IMR-90 (cell line): ENCODE measurements at regions not wholly inside any gene's neighbourhood (a gene's known extent, or its start where the extent isn't known, plus 50 kb on each side); places are given as distances from the start of the nearest gene placed in this dataset.
A peak's percentile ranks its signal among the peaks of the same experiment; 100 is the strongest.

Experiments
- ATAC-seq: fragments of 200-7000 bp; cut with Tn5 transposase; 2 replicates; pipeline ENCODE4 v1.9.1; 2020; ENCODE audit warnings: low read depth, mild to moderate bottlenecking, moderate library complexity
- BruUV-seq: library from RNA; stranded (reverse); fragments of 400-500 nt; replicated peaks from 2 replicates; lab custom pipeline; 2021; lab: Mats Ljungman, UMichigan
- CTCF ChIA-PET: fragments of 300-600 bp; formaldehyde crosslinking; extraction: SDS; loops from one replicate; lab custom pipeline; 2021; ENCODE audit warnings: antibody characterized with exemption; lab: Yijun Ruan, JAX
- POLR2A ChIA-PET: fragments of 300-600 bp; sonication (Branson Sonifier 250); formaldehyde crosslinking; loops from one replicate; lab custom pipeline; 2022; ENCODE audit warnings: antibody characterized with exemption; ENCODE audit not compliant: unreplicated experiment; lab: Charles Lee
- DNase-seq: peaks from one replicate; pipeline ENCODE4 v3.0.0; 2013
- H2AFZ ChIP-seq: replicated peaks from 2 replicates; pipeline ENCODE3; 2013; ENCODE audit warnings: low read length, mild to moderate bottlenecking; ENCODE audit not compliant: poor library complexity
- H2AK5ac ChIP-seq: 2 replicates; pipeline ENCODE4 v1.6.1; 2013; ENCODE audit warnings: low read depth, low read length, inconsistent platforms
- H2AK9ac ChIP-seq: replicated peaks from 2 replicates; pipeline ENCODE3; 2013; ENCODE audit warnings: mild to moderate bottlenecking, low read depth, low read length, moderate library complexity; ENCODE audit not compliant: poor library complexity
- H2BK120ac ChIP-seq: 2 replicates; pipeline ENCODE4 v1.6.1; 2013; ENCODE audit warnings: low read depth, low read length, inconsistent platforms
- H2BK15ac ChIP-seq: 3 replicates; pipeline ENCODE4 v1.6.1; 2013; ENCODE audit warnings: low read depth, low read length, inconsistent platforms
- H2BK20ac ChIP-seq: 2 replicates; pipeline ENCODE4 v1.6.1; 2013; ENCODE audit warnings: low read depth, mild to moderate bottlenecking, inconsistent platforms, low read length, moderate library complexity
- H2BK5ac ChIP-seq: 2 replicates; pipeline ENCODE4 v1.6.1; 2013; ENCODE audit warnings: mild to moderate bottlenecking, low read depth, low read length, inconsistent platforms; ENCODE audit not compliant: poor library complexity, severe bottlenecking
- H3K14ac ChIP-seq: replicated peaks from 2 replicates; pipeline ENCODE4 v1.6.1; 2013; ENCODE audit warnings: low read depth, low read length, inconsistent platforms
- H3K18ac ChIP-seq: 2 replicates; pipeline ENCODE4 v1.6.1; 2013; ENCODE audit warnings: low read depth, low read length, control low read depth
- H3K23ac ChIP-seq: 2 replicates; pipeline ENCODE4 v1.6.1; 2013; ENCODE audit warnings: low read depth, low read length, inconsistent platforms
- H3K27ac ChIP-seq: 2 replicates; pipeline ENCODE4 v1.5.1; 2013; ENCODE audit warnings: mild to moderate bottlenecking, control low read depth, low read length; ENCODE audit not compliant: insufficient read depth
- H3K27me3 ChIP-seq: 2 replicates; pipeline ENCODE4 v1.6.1; 2013; ENCODE audit warnings: low read length; ENCODE audit not compliant: control insufficient read depth, insufficient read depth
- H3K36me3 ChIP-seq: 2 replicates; pipeline ENCODE4 v1.6.1; 2013; ENCODE audit warnings: low read length, mixed read lengths; ENCODE audit not compliant: control insufficient read depth, insufficient read depth
- H3K4ac ChIP-seq: 2 replicates; pipeline ENCODE4 v1.6.1; 2013; ENCODE audit warnings: low read depth, low read length, inconsistent platforms
- H3K4me1 ChIP-seq: 2 replicates; pipeline ENCODE4 v1.6.1; 2013; ENCODE audit warnings: low read length, mixed read lengths; ENCODE audit not compliant: control insufficient read depth, insufficient read depth
- H3K4me2 ChIP-seq: 2 replicates; pipeline ENCODE4 v1.6.1; 2013; ENCODE audit warnings: low read depth, mild to moderate bottlenecking, control low read depth, low read length, moderate library complexity
- H3K4me3 ChIP-seq: 2 replicates; pipeline ENCODE4 v1.5.1; 2013; ENCODE audit warnings: low read depth, mild to moderate bottlenecking, control low read depth, low read length, moderate library complexity; ENCODE audit not compliant: insufficient read depth
- H3K56ac ChIP-seq: 2 replicates; pipeline ENCODE4 v1.6.1; 2013; ENCODE audit warnings: low read length, inconsistent platforms; ENCODE audit not compliant: insufficient read depth; ENCODE audit errors: extremely low read depth
- H3K79me1 ChIP-seq, 2 experiments: 2 replicates each; pipeline ENCODE4 v1.6.1; 2013; ENCODE audit warnings: low read length in 2 of 2, inconsistent platforms in 1 of 2, low read depth in 1 of 2
- H3K9ac ChIP-seq: 2 replicates; pipeline ENCODE4 v1.6.1; 2013; ENCODE audit warnings: low read depth, low read length, control low read depth
- H3K9me1 ChIP-seq: 2 replicates; pipeline ENCODE4 v1.6.1; 2013; ENCODE audit warnings: low read length, inconsistent platforms; ENCODE audit not compliant: insufficient read depth
- H3K9me3 ChIP-seq: 2 replicates; pipeline ENCODE4 v1.6.1; 2013; ENCODE audit warnings: low read length; ENCODE audit not compliant: control insufficient read depth, insufficient read depth
- H4K20me1 ChIP-seq: 2 replicates; pipeline ENCODE4 v1.6.1; 2013; ENCODE audit warnings: low read length, inconsistent platforms; ENCODE audit not compliant: insufficient read depth
- H4K5ac ChIP-seq: 2 replicates; pipeline ENCODE4 v1.6.1; 2013; ENCODE audit warnings: mild to moderate bottlenecking, low read depth, low read length, control low read depth
- H4K8ac ChIP-seq, 2 experiments: 2 replicates each; pipeline ENCODE4 v1.6.1; 2013; ENCODE audit warnings: low read depth in 2 of 2, low read length in 2 of 2, control low read depth in 1 of 2, inconsistent platforms in 1 of 2
- H4K91ac ChIP-seq: 2 replicates; pipeline ENCODE4 v1.6.1; 2013; ENCODE audit warnings: low read depth, low read length, inconsistent platforms; ENCODE audit not compliant: insufficient read depth
- CEBPB ChIP-seq: IDR thresholded peaks from 2 replicates; pipeline ENCODE4 v1.6.1; 2012; ENCODE audit warnings: low read depth, low read length, improper control_type of control experiment
- CHD1 ChIP-seq: IDR thresholded peaks from 2 replicates; pipeline ENCODE4 v1.6.1; 2012; ENCODE audit warnings: low read depth, low read length, improper control_type of control experiment
- CTCF ChIP-seq: conservative IDR thresholded peaks from 2 replicates; pipeline ENCODE4 v1.5.1; 2012; ENCODE audit warnings: mild to moderate bottlenecking, low read depth, low read length, improper control_type of control experiment
- ELK1 ChIP-seq: fragments of 150-350 bp; IDR thresholded peaks from 2 replicates; pipeline ENCODE4 v1.6.1; 2016; ENCODE audit warnings: low read depth, mild to moderate bottlenecking, low read length, moderate library complexity, borderline replicate concordance
- FOS ChIP-seq: fragments of 150-350 bp; IDR thresholded peaks from 2 replicates; pipeline ENCODE4 v1.6.1; 2016; ENCODE audit warnings: low read depth, low read length
- MAFK ChIP-seq: IDR thresholded peaks from 2 replicates; pipeline ENCODE4 v1.6.1; 2012; ENCODE audit warnings: low read depth, low read length, improper control_type of control experiment
- MAZ ChIP-seq: IDR thresholded peaks from 2 replicates; pipeline ENCODE4 v1.6.1; 2012; ENCODE audit warnings: low read depth, mild to moderate bottlenecking, low read length, improper control_type of control experiment, moderate library complexity, borderline replicate concordance
- MXI1 ChIP-seq: IDR thresholded peaks from 2 replicates; pipeline ENCODE4 v1.6.1; 2012; ENCODE audit warnings: low read depth, mild to moderate bottlenecking, low read length, moderate library complexity, borderline replicate concordance
- POLR2A ChIP-seq: IDR thresholded peaks from 2 replicates; pipeline ENCODE4 v1.6.1; 2012; ENCODE audit warnings: mild to moderate bottlenecking, low read depth, low read length
- RAD21 ChIP-seq: IDR thresholded peaks from 2 replicates; pipeline ENCODE4 v1.6.1; 2012; ENCODE audit warnings: low read length, improper control_type of control experiment
- RFX5 ChIP-seq: IDR thresholded peaks from 2 replicates; pipeline ENCODE4 v1.8.0; 2012; ENCODE audit warnings: low read depth, mild to moderate bottlenecking, low read length, moderate library complexity
- SMC3 ChIP-seq: fragments of 150-350 bp; IDR thresholded peaks from 2 replicates; pipeline ENCODE4 v1.6.1; 2016; ENCODE audit warnings: low read depth, mild to moderate bottlenecking, antibody characterized with exemption, low read length, moderate library complexity
- USF2 ChIP-seq: fragments of 150-350 bp; IDR thresholded peaks from 2 replicates; pipeline ENCODE4 v1.6.1; 2017; ENCODE audit warnings: mild to moderate bottlenecking, antibody characterized with exemption, low read length, low read depth
- WGBS, 2 experiments: methylation state at CpG; one replicate each; pipeline versions ENCODE4 v1.1.5 to v1.1.7; 2013; ENCODE audit warnings: missing lambda C conversion rate in 2 of 2; ENCODE audit not compliant: insufficient read length in 1 of 2; ENCODE audit errors: extremely low coverage in 2 of 2; 5-methylcytosine and 5-hydroxymethylcytosine counted together
- dilution Hi-C: fragments of 300-500 bp; cut with HindIII; formaldehyde crosslinking; loops from one replicate; pipeline ENCODE4 v1.14.3; 2018; ENCODE audit warnings: low sequenced_read_pairs; ENCODE audit not compliant: unreplicated experiment
- in situ Hi-C: fragments of 300-500 bp; cut with MboI; formaldehyde crosslinking; loops from 3 replicates; pipeline ENCODE4 v1.14.3; 2019; ENCODE audit warnings: low sequenced_read_pairs, inconsistent platforms, mixed read lengths
- intact Hi-C: fragments of 100-400 bp; cut with micrococcal nuclease; formaldehyde crosslinking; loops from 2 replicates; pipeline ENCODE4 v1.10.0; 2022

GRCh38 chr7:106418526-106418925 lies 133.7 kb upstream of the NAMPT start:
- peak; percentile 41 for DNase-seq
- in situ Hi-C loops (no loop called here), intact Hi-C loops (no loop called here), dilution Hi-C loops (no loop called here)
- Histone ChIP-seq H3K23ac (no peak overlapping the region), H3K4ac (no peak overlapping the region), H4K5ac (no peak overlapping the region), H4K20me1 (no peaks in the 10 kb centered on the region), H3K4me3 (no peak overlapping the region), H4K91ac (no peak overlapping the region), H3K79me1 (no peaks in the 10 kb centered on the region), H2AK5ac (no peak overlapping the region), H3K9me1 (peaks cover 6% of the 10 kb centered on the region; the same call in 1 of the 2 replicates), H3K27ac (no peak overlapping the region), H2BK15ac (no peak overlapping the region), H2AFZ (no peak overlapping the region), H3K9ac (no peak overlapping the region), H2BK5ac (no peak overlapping the region), H3K36me3 (no peaks in the 10 kb centered on the region), H3K14ac (no peak overlapping the region), H3K18ac (no peak overlapping the region), H3K56ac (no peak overlapping the region), H3K27me3 (no peaks in the 10 kb centered on the region), H2AK9ac (no peak overlapping the region), H3K9me3 (no peaks in the 10 kb centered on the region; the same call in none of the 2 replicates), H4K8ac (no peak overlapping the region), H2BK20ac (no peak overlapping the region), H3K4me2 (no peak overlapping the region), H3K4me1 (peaks cover 13% of the 10 kb centered on the region), H2BK120ac (no peak overlapping the region)
- no CpG with 5 or more reads among the region's 2 CpGs for WGBS, 2 experiments
- ATAC-seq: no peak
- TF ChIP-seq CHD1 (no peak), SMC3 (no peak), RFX5 (no peak), POLR2A (no peak), RAD21 (no peak), ELK1 (no peak), CTCF (no peak), CEBPB (no peak), MAFK (no peak), USF2 (no peak), MAZ (no peak), MXI1 (no peak), FOS (no peak)
- ChIA-PET POLR2A (no interaction called here), CTCF (no interaction called here)
- no TSS peak for BruUV-seq
